RWPE2 (cell line): ENCODE measurements at regions not wholly inside any gene's neighbourhood (a gene's known extent, or its start where the extent isn't known, plus 50 kb on each side); places are given as distances from the start of the nearest gene placed in this dataset.

Experiments
- ATAC-seq: fragments of 200-7000 bp; cut with Tn5 transposase; 3 replicates; pipeline ENCODE4 v1.9.1; 2021; ENCODE audit warnings: low read depth
- DNase-seq: peaks from one replicate; pipeline ENCODE4 v3.0.0-alpha.2; 2020; ENCODE audit warnings: low spot score
- H3K27ac ChIP-seq: fragments of 450-650 bp; 2 replicates; pipeline ENCODE4 v1.5.1; 2017; ENCODE audit warnings: mild to moderate bottlenecking; ENCODE audit not compliant: poor library complexity, severe bottlenecking
- H3K27me3 ChIP-seq: fragments of 250-450 bp; sonication (Bioruptor Pico); 2 replicates; pipeline ENCODE4 v1.5.1; 2021; ENCODE audit warnings: mild to moderate bottlenecking, moderate library complexity; ENCODE audit not compliant: insufficient read depth, poor library complexity, severe bottlenecking
- H3K36me3 ChIP-seq: fragments of 250-450 bp; sonication (Bioruptor Pico); 2 replicates; pipeline ENCODE4 v1.5.1; 2020; ENCODE audit warnings: low read depth, mild to moderate bottlenecking, moderate library complexity
- H3K4me1 ChIP-seq: fragments of 250-450 bp; sonication (Bioruptor Pico); 2 replicates; pipeline ENCODE4 v1.5.1; 2021; ENCODE audit warnings: mild to moderate bottlenecking, moderate library complexity; ENCODE audit not compliant: insufficient read depth, poor library complexity, severe bottlenecking
- H3K4me3 ChIP-seq: fragments of 250-450 bp; sonication (Bioruptor Pico); 2 replicates; pipeline ENCODE4 v1.5.1; 2021; ENCODE audit warnings: mild to moderate bottlenecking, moderate library complexity; ENCODE audit not compliant: severe bottlenecking
- H3K9me3 ChIP-seq: fragments of 250-450 bp; sonication (Bioruptor Pico); 2 replicates; pipeline ENCODE4 v1.5.1; 2021; ENCODE audit warnings: mild to moderate bottlenecking, moderate library complexity; ENCODE audit not compliant: severe bottlenecking
- CTCF ChIP-seq: fragments of 450-650 bp; IDR thresholded peaks from one replicate; pipeline ENCODE4 v1.5.1; 2017; ENCODE audit warnings: mild to moderate bottlenecking, moderate library complexity; ENCODE audit not compliant: poor library complexity, severe bottlenecking

GRCh38 chr20:16171180-16171579 lies 402.1 kb downstream of the KIF16B start:
- H3K4me3 ChIP-seq: no peak overlapping the region
- TF ChIP-seq CTCF: no peak
- H3K36me3 ChIP-seq: no peaks in the 10 kb centered on the region
- ATAC-seq (no peak), DNase-seq (no peak)
- no peaks in the 10 kb centered on the region for H3K27me3 ChIP-seq
- no peaks in the 10 kb centered on the region for H3K4me1 ChIP-seq
- no peaks in the 10 kb centered on the region for H3K9me3 ChIP-seq
- H3K27ac ChIP-seq: no peak overlapping the region

DNA sequence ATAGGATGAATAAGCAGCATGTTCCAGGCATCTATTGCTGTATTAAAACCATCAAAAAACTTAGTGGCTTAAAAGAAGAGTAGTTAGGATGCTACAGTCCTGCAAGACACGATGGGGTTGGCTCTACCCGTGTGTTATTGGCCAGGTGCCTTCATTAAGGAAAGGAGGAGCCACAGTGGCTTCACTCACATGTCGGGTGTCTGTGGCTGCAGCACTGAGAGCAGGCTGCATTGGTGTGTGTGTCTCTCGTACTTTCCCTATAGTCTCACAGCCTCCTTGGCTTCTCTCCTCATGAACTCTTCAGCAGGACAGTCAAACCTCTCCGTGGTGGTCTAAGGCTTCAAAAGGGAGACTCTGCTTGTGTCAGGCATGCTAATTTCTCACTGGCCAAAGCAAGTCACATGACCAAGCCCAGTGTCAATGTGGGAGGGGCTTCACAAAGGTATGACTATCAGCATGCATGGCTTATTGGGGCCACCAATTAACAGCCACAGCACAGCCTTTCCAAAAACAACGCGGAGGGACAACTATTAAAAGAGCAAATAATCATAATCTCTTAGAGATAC lies 402.8 kb downstream of the KIF16B start:
- Histone ChIP-seq H3K4me3 (no peak overlapping the region), H3K4me1 (no peaks in the 10 kb centered on the region), H3K36me3 (no peaks in the 10 kb centered on the region), H3K27ac (no peak overlapping the region), H3K9me3 (no peaks in the 10 kb centered on the region), H3K27me3 (no peaks in the 10 kb centered on the region)
- DNase-seq: no peak
- no peak for TF ChIP-seq CTCF
- no peak for ATAC-seq

GRCh38 chr20:16167423-16168130 lies 405.7 kb downstream of the KIF16B start:
- no peak overlapping the region for H3K4me3 ChIP-seq

DNA sequence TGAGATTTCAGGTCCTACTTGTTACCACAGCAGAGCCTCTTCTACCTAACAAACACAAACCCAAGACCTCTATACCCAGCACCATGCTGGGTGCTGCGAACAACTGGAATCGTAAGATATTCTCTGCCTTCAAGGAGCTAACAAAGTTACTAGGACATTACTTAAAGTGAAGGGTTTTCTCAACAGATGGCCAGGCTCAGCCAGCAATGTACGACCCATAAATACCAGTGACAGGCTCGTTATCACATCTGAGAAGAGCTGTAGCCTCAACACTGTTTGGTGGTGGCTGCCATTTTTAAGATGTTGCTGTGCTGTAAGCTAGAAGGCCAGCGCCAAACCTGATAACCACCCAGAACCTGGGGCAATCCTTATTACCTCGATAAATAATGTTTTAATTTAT lies 406.5 kb downstream of the KIF16B start:
- Histone ChIP-seq H3K9me3 (no peaks in the 10 kb centered on the region), H3K4me1 (no peaks in the 10 kb centered on the region), H3K27ac (no peak overlapping the region), H3K27me3 (no peaks in the 10 kb centered on the region), H3K4me3 (no peak overlapping the region), H3K36me3 (no peaks in the 10 kb centered on the region)
- ATAC-seq: no peak
- no peak for TF ChIP-seq CTCF
- no peak for DNase-seq

More at GRCh38 chr20:16167423-16168130, 405.7 kb downstream of the KIF16B start:
- H3K27me3 ChIP-seq: no peaks in the 10 kb centered on the region
- H3K27ac ChIP-seq: no peak overlapping the region
- no peak for TF ChIP-seq CTCF
- no peaks in the 10 kb centered on the region for H3K4me1 ChIP-seq
- H3K9me3 ChIP-seq: no peaks in the 10 kb centered on the region
- DNase-seq: no peak
- ATAC-seq: no peak
- H3K36me3 ChIP-seq: no peaks in the 10 kb centered on the region

DNA sequence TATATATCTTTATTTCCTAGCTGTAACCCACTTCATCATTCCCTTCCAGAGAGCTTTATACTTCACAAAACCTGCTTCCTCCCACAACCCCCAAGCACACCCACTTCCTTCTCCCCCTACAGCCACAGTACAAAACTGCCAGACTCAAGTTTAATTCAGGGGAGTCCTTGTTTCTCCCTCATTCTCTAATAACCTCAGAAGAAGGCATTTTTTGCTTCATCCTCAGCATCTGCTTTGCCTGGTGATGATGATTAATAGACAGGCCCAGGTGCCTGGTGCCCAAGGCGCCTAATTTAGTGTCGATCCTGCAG lies 414.3 kb downstream of the KIF16B start:
- no peaks in the 10 kb centered on the region for H3K36me3 ChIP-seq
- no peak for TF ChIP-seq CTCF
- H3K27ac ChIP-seq: no peak overlapping the region
- H3K4me1 ChIP-seq: no peaks in the 10 kb centered on the region
- H3K27me3 ChIP-seq: no peaks in the 10 kb centered on the region
- DNase-seq: no peak
- no peak overlapping the region for H3K4me3 ChIP-seq
- peaks cover 2% of the 10 kb centered on the region for H3K9me3 ChIP-seq
- ATAC-seq: no peak
